SIG-M5 treated with dmso at 0.1 percent for 504 hours (cell line): ENCODE measurements at regions not wholly inside any gene's neighbourhood (a gene's known extent, or its start where the extent isn't known, plus 50 kb on each side); places are given as distances from the start of the nearest gene placed in this dataset.
A peak's percentile ranks its signal among the peaks of the same experiment; 100 is the strongest.
"Not testable (repeated sequence)": the region's sequence is repeated elsewhere in the genome, so short reads cannot be mapped to it uniquely, and the experiment has no call there.

Experiments used
- DNase-seq: peaks from one replicate; lab custom pipeline; 2025; ENCODE audit not compliant: unreplicated experiment; lab: John Stamatoyannopoulos, UW

DNA sequence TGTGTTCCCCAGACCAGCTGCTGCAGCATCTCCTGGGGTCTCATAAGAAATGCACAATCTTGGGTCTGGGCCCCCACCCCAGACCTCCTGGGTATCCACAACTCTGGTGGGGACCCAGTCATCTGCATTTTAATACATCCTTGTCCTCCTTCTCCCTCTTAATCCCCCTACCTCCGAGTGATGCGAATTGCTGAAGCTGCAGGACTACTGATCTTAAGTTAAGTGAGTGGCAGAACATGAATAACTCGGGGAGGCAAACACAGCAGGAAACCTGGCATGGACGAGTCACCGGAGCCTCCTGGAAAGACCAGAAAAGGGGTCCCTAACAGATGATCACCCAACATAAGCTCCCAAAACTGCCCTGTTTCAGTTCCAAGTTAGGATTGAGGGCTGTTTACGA lies 283.2 kb upstream of the MGAT5 start:
- DNase-seq, result no peak

DNA sequence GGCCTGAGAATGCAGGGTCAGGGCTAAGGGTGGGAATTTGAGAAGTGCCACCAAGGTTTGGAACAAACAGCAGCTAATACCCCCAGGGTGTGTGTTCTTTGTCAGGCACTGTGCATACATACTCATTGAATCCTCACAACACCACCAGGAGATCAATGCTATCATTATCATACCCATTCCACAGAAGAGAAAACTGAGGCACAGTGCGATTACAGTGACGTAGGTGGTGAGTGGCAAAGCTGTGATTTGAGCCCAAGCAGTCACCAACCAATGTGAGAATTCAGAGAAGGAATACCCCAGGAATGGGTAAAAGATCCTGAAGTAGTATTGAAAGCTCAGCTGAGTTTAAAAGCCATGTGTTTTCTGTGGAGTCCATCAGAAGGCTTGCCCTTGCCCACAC lies 281.6 kb upstream of the MGAT5 start:
- no peak for DNase-seq

DNA sequence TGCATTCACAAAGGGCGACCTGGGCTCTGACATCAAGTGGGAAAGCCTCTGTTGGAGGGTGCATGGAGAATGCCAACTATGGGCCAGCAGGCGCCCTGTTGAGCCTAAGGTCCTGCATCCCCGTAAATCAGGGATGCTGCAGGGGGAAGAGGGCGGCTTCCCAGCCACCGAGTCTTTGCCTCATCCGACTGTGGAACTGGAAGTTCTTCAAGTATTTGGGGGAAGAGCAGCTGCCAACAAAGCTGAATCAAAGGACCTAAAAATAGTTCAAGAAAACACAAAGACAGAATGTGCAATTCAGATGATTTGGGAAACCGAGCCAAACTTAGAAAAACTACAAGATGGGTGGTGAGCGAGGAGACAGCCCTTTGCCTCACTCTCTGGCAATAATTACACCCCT lies 281.1 kb upstream of the MGAT5 start:
- no peak for DNase-seq

DNA sequence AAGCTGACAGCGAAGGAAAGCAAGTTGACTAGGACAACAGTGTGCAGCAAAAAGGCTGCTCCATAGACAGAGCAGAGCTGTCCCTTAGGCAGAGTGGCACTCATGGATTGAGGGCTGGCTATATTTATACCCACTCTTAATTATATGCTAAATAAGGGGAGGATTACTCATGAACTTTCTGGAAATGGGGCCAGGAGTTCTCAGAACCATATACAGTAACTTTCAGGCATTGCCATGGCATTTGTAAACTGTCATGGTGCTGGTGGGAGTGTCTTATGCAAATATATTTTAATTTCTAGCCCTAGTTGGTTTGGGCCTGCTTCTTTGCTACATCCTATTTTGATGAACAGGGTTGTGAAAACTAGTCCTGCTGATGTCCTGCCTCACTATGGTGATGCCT lies 279.5 kb upstream of the MGAT5 start:
- DNase-seq, result no peak

DNA sequence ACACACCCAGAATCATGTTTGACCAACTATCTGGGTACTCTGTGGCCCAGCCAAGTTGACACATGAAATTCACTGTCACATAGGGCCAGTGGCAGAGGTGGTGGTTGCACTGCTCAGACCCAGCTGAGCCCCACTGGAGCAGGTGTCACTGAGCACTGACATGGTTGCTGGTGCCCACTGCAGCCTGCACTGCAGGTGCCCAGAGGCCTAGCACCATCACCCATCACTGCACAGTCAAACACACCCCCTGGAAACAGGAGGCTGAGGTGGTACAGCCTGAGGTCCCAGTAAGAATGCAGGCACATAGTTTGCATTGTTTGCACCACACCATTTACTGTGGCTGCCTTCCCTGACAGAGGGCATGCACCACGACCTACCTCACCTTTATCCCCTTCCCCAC lies 278.7 kb upstream of the MGAT5 start:
- DNase-seq, result no peak

DNA sequence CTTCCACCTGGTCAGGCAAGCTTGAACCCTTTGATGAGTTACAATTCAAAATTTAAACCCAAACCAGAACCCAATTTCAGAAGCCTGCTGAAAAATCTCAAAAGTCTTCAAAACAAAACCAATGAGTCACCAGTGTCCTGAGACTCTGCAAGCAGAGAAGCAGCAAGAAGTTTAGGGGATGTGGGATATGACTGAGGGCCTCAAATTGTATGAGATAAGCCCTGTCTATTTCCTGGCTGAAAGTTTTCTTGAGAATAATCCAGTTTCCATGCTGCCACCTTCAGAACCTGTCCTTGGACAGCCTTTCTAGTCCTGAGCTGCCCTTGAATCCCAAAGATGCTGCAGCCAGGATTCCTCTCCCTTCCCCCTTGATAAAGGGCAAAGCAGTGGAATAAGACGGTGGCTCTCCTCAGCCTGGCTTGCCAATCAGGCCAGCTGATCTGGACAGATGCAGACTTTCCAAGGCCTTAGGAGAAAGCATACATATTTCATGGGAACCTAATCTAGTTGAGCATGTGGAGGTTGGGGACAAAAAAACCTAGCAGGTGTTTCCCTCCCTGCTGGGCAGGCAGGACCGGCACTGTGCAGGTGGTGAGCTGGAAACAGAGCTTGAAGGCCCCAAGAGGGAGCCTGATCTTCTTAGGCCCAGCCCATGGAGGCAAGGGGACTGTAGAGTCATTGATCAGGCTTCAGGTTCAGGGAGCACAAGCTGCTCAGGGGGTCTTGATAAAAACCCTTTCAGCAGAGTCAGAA lies 278.0 kb upstream of the MGAT5 start:
- no peak for DNase-seq

DNA sequence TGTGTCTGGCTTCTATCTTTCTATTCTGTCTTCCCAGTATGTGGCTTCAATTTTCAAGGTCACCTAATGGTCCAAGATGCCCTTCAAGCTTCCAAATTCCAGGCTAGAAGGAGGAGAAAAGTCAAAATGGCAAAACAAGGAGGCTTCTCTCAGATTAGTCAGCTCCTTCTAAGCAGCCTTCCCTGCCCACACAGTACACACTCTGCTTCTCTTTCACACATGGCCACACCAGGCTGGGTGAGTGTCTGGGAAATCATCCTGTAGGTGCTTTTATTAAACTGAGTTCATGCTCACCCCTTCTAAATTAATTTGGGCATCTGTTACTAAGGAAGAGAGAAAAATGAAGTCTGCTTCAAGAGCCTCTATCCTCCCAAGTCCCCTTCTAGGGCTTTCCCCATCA lies 277.2 kb upstream of the MGAT5 start:
- DNase-seq, result no peak

DNA sequence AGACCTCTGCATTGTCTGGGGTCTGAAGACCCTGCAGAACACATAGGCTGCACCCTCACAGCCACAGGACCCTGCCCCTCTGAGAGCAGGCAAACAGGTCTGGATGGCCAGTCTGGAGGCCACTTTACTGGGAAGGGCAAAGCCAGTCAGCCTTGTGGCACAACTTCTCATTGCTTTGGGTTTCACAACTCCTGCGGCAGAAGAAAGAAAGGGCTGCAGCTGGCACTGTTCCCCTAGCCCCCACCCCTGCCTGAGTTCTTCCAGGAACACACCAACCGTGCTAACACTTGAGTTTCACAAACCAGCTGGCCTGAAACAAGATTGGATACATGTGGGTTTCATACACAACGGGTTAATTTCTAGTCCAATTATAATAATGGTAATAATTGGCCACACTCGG lies 276.5 kb upstream of the MGAT5 start:
- peak; percentile 18 for DNase-seq

DNA sequence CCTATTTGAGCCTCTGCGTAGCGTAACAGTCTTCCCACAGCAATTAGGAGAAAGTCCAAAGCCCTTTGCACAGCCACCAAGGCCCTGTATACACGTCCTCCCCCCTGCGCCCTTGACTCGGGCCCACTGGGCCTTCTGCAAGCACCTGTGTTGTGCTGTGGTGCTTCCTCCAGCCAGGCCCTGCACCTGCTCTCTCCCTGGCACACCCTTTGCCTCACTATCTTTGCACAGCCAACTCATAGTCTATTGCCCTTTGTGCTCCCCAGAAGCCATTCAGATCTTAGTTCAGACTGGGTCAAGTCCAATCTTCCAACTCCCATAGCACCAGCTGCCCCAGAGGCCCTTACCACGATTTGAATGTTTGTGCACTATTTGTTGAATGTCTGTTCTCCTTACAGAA lies 271.6 kb upstream of the MGAT5 start:
- DNase-seq, result no peak

DNA sequence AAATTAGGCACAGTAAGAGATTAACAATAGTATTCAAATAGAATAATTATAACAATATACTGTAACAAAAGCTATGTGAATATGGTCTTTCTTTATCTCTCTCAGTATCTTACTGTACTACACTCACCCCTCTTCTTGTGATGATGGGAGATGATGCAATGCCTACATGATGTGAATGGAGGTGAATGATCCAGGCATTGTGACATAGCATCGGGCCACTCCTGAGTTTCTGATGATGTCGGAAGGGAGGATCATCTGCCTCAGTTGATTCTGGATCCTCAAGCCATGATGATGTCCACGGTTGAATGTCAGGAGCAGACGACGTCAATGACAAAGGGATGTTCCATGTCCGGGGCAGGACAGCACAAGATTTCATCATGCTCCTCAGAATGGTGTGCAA lies 268.3 kb upstream of the MGAT5 start:
- DNase-seq, result no peak

DNA sequence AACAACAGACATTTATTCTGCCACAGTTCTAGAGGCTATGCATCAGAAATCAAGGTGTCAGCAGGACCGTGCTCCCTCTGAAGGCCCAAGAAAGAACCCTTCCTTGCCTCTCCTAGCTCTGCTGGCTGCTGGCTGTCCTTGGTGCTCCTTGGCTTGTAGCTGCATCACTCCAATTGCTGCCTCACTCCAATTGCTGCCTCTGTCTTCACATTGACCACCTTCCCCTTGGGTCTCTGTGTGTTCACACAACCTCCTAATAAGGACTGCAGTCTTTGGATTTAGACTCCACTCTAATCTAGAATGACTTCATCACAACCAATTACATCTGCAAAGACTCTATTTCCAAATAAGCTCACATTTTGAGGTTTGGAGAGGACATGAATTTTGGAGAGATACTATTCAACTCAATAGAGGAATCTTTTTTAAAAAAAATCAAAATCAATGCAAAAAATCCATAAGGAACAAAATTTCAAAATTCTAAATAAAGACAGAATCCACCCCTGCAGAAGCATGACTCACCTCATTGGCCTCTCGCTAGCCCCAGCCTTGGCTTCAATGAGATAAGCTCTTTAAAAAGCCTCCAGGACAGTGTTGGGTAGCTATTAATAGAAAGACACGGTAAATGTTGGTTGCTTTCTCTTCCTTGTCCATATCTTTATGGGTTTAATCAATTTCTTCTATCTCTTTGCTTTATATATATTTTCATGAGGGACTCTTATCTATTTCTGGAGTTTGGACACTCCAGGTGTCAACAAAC lies 267.6 kb upstream of the MGAT5 start:
- no peak for DNase-seq

DNA sequence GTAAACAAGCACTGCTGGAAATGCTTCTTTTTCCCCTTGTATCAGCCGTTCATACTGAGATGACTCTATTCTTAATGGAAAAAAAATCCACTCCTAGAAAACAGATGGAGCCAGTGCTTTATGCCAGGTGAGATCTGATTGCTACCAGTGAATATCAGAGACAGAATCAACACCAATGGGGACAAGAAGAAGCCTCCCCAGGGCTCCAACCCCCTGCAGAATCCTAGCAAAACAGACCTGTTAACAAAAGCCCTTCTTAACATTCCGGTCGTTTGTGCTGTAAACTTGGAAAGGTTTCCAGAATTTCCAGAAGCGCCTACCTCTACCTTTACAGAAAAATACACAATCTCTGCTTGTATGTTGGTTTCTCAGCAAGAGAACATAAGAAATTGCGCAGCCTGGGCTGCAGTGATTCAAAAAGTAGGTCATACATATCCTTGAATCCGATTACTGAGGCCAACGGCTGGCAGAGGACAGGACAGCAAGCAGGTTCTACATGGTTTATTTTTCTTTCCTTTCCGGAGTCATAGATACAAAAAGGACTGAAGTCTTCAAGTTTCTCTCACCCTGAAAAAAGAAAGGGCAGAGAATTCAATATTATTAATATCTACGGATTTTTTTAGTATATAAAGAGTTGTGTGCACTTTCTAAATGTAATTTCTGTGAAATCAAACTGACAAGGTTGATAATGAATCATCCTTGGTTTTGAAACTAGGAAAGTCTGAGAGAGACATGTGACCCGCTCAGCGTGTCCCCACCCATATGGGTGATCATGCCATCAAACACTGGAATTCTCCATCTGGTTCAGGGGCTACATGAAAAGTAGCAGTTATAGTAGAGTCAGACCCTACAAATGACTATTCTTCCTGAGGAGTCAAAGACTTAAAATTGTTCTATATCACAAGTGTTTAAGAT lies 266.7 kb upstream of the MGAT5 start:
- DNase-seq, result no peak

DNA sequence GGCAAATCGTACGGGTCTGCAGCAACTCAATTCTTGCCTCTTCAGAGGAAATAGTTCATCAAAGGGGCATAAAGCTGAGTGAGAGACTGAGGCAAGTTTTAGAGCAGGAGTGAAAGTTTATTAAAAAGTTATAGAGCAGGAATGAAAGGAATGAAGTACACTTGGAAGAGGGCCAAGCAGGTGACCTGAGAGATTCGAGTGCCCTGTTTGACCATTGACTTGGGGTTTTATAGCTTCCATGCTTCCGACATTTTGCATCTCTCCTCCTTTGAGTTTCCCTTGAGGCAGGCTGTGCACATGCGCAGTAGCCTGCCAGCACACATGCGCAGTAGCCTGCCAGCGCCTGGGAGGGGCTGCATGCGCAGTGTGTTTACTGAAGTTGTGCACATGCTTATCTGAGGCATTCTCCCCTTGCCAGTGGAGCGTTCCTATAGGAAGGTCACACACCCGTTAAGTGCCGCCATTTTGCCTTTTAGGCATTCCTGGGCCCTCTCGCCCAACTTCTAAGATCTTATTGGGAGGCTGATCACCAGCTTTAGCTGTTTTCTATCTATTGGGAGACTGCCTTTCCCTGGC lies 265.5 kb upstream of the MGAT5 start:
- no peak for DNase-seq

DNA sequence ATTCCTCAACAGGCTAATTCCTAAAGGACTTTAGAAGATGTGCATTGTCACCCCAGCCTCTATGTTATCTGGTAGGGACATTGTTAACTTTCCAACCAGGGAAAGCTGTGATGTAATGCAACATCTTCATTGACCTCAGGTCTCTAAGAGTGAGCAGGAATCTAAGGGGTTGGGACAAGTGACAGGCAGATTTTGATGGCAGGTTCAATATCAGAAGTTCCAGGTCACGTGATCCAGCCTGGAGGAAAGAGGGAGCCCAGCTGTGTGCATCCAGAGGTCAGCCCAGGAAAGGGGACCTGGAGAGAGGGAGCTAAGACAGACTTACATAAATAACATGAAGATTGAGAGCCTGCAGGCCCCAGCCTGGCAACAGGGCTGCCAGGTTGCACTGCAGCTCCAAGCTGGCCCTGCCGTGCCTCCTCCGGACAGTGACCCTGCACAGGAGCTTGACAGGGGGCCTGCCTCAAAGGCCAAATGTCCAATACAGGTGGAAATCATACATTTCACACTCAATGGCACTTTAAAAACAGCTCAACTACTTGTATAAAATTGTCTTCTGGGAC lies 262.2 kb upstream of the MGAT5 start:
- DNase-seq, result no peak

DNA sequence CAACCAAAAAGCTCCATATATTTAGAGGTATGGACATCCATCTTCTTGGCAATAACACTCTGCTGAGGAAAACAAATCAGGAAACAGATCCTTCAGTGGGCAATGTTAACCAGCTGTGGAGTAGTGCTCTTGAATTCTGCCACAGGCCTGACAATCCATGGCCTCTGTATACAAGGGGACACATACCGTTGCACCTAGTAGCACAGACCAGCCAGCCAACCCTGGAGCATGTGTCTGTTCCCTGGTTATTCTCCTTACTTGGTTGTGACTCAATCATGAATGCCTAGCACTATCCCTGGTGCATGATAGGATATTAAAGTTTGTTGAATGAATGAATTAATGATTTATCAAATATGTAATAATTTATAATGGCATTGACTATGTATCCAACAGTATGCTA lies 261.4 kb upstream of the MGAT5 start:
- DNase-seq, result no peak

DNA sequence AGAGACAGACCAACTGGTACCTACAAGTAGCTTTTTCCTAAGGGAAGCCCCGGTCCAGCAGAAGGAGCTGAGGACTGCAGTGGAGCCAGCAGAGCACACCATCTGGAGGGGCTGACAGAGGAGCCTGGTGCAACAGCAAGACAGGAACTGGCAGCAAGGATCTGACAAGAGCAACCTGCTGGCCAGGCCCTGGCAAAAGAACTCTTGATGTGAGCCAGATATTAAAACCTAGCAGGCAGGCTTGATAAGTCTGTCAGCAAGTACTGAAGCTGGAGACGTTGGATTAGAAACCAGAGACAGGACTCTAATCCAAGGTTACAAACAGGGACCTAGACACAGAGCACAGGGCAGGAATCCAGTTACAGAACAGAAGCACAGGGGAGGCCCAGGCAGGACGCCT lies 260.7 kb upstream of the MGAT5 start:
- DNase-seq, result no peak

DNA sequence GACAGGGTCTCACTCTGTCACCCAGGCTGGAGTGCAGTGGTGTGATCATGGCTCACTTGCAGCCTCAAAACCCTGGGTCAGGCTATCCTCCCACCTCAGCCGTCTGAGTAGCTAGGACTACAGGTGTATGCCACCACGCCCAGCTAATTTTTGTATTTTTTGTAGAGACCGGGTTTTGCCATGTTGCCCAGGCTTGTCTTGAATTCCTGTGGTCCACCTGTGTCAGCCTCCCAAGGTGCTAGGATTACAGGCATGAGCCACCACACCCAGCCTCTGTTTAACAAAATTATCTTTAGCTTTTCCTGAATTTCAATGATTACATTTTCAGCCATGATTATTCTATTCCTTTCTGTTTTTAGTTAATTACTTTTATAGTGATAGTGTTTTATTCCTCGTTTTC lies 255.1 kb upstream of the MGAT5 start:
- not testable (repeated sequence) for DNase-seq

DNA sequence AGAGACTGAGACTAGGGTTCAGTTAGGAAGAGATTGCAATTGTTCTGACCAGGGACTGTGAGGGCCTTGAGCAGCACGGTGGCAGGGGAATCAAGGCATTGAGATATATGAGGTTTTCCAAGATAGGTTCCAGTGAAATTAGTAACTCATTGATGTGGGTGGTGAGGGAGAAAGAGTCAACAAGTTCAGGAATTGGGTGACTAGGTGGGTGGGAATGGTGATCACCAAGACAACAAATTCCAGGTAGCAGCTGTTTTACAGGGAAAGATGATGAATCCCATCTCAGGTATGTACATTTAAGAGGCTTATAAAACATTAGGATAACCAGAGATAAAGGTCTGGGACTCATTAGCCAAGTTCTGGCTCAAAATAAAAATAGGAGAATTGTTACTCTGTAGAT lies 251.5 kb upstream of the MGAT5 start:
- no peak for DNase-seq

DNA sequence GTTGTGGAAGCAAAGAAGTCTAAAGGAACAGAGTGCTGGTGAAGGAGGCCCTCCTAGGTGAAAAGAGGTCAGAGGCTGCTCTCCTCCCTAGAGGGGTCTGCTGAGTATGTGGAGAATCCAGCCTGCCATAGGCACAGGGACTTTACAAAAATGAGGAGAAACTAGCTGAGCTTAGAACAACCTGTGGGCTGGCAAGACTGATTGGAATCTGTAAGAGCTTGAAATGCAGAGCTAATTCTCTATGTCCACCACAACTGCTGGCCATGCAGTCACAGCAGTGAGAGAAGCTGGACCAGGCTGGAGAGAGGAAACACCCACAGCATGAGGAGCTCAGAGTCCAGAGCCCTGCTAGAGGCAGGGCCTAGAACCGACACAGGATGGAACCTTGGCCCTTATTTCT lies 251.0 kb upstream of the MGAT5 start:
- DNase-seq, result no peak

DNA sequence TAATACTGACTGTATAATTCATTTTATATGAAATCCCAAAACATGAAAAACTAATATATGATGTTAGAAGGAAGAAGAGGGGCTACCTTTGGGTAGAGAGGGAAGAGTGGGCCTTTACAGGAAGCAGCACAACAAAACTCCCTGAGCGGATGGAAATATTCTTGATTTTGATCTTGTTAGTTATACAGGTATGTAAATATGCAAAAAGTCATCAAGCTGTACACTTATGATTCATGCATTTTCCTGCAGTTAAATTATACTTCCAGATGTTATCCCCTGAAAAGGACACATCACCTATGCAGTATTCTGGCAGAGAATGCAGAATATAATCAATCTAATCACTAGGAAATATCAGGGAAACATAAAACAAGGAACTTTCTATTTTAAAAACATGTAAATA lies 249.4 kb upstream of the MGAT5 start:
- no peak for DNase-seq

DNA sequence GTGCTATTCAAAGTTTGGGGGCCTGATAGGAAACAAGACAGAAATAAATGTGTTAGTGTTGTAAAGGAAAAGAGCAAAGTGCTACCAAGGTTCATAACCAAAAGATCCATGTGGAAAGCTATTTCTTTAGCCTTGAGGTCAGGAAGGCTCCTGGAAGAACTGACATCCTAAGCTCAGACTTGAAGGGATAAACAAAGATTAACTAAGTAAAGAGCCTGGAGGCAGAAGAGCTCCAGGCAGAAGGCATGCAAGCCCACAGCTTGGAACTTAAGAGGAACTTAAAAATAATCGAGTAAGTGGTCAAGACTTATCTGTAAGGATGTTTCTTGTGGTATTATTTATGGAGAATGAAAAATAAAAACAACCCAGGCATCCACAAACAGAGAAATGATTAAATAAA lies 245.0 kb upstream of the MGAT5 start:
- no peak for DNase-seq
